Activated naive CD8-positive, alpha-beta T cell treated with anti-CD3 and anti-CD28 coated beads, Interleukin-2, amount 10 ng/mL, durations not matched to agents 7 days and 5 days (primary cell): ENCODE measurements at regions not wholly inside any gene's neighbourhood (a gene's known extent, or its start where the extent isn't known, plus 50 kb on each side); places are given as distances from the start of the nearest gene placed in this dataset.

ENCODE experiments used
- ATAC-seq: fragments of 150-1000 bp; cut with Tn5 transposase; one replicate; pipeline ENCODE4 v1.10.0; 2021; ENCODE audit warnings: low read depth, moderate library complexity
- POLR2A ChIA-PET: fragments of 350-600 bp; sonication (Branson Sonifier 250); formaldehyde crosslinking; loops from one replicate; lab custom pipeline; 2021; ENCODE audit warnings: antibody characterized with exemption; lab: Charles Lee
- DNase-seq: peaks from one replicate; pipeline ENCODE4 v3.0.0; 2021
- H3K27ac Mint-ChIP-seq: one replicate; pipeline ENCODE4 v1.8.0; 2022; ENCODE audit warnings: mild to moderate bottlenecking, mixed read lengths
- H3K27me3 Mint-ChIP-seq: one replicate; pipeline ENCODE4 v1.8.0; 2022; ENCODE audit warnings: mild to moderate bottlenecking, moderate library complexity, mixed read lengths
- H3K36me3 Mint-ChIP-seq: one replicate; pipeline ENCODE4 v1.8.0; 2021; ENCODE audit warnings: mild to moderate bottlenecking, mixed read lengths
- H3K4me1 Mint-ChIP-seq: one replicate; pipeline ENCODE4 v1.8.0; 2021; ENCODE audit warnings: mixed read lengths
- H3K4me3 Mint-ChIP-seq: one replicate; pipeline ENCODE4 v1.8.0; 2022; ENCODE audit warnings: mild to moderate bottlenecking, moderate library complexity, mixed read lengths
- H3K9me3 Mint-ChIP-seq: one replicate; pipeline ENCODE4 v1.8.0; 2021; ENCODE audit warnings: mixed read lengths

GRCh38 chr9:105141146-105141975 is 103.1 kb upstream of the SLC44A1 start:
- ATAC-seq (no peak), DNase-seq (no peak)
- Mint-ChIP-seq H3K4me1 (peaks cover 2% of the 10 kb centered on the region), H3K9me3 (no peaks in the 10 kb centered on the region), H3K27ac (no peak overlapping the region), H3K36me3 (no peaks in the 10 kb centered on the region), H3K4me3 (no peak overlapping the region), H3K27me3 (peaks cover 12% of the 10 kb centered on the region)
- POLR2A ChIA-PET = interaction anchor here (1.3 kb wide), 1 partner anchor 10 kb away, joined by 3 read pairs; no protein-coding TSS in a partner anchor

GRCh38 chr9:105141976-105142250 is 102.5 kb upstream of the SLC44A1 start:
- H3K27ac Mint-ChIP-seq = no peak overlapping the region
- peaks cover 13% of the 10 kb centered on the region for H3K27me3 Mint-ChIP-seq
- no peak for DNase-seq
- H3K4me1 Mint-ChIP-seq = peaks cover 2% of the 10 kb centered on the region
- POLR2A ChIA-PET = interaction anchor here (1.3 kb wide), 1 partner anchor 10 kb away, joined by 3 read pairs; no protein-coding TSS in a partner anchor
- H3K36me3 Mint-ChIP-seq = no peaks in the 10 kb centered on the region
- H3K4me3 Mint-ChIP-seq = no peak overlapping the region
- H3K9me3 Mint-ChIP-seq = no peaks in the 10 kb centered on the region
- no peak for ATAC-seq

GRCh38 chr9:105142406-105143135 is 101.9 kb upstream of the SLC44A1 start:
- peaks cover 14% of the 10 kb centered on the region for H3K27me3 Mint-ChIP-seq
- POLR2A ChIA-PET = no interaction called here
- no peak for ATAC-seq

GRCh38 chr9:105143136-105143430 is 101.4 kb upstream of the SLC44A1 start:
- Mint-ChIP-seq H3K27me3 (peaks cover 16% of the 10 kb centered on the region), H3K36me3 (no peaks in the 10 kb centered on the region), H3K9me3 (no peaks in the 10 kb centered on the region), H3K4me1 (peaks cover 2% of the 10 kb centered on the region), H3K27ac (no peak overlapping the region), H3K4me3 (no peak overlapping the region)
- POLR2A ChIA-PET = no interaction called here
- DNase-seq (no peak), ATAC-seq (no peak)

More at GRCh38 chr9:105142406-105143135, 101.9 kb upstream of the SLC44A1 start:
- DNase-seq = no peak
- Mint-ChIP-seq H3K9me3 (no peaks in the 10 kb centered on the region), H3K4me1 (peaks cover 2% of the 10 kb centered on the region), H3K27ac (no peak overlapping the region), H3K4me3 (no peak overlapping the region), H3K36me3 (no peaks in the 10 kb centered on the region)

GRCh38 chr9:105144076-105144475 is 100.4 kb upstream of the SLC44A1 start:
- Mint-ChIP-seq H3K27me3 (peaks cover 14% of the 10 kb centered on the region), H3K9me3 (no peaks in the 10 kb centered on the region), H3K4me1 (peaks cover 2% of the 10 kb centered on the region), H3K36me3 (no peaks in the 10 kb centered on the region), H3K4me3 (no peak overlapping the region), H3K27ac (no peak overlapping the region)
- ATAC-seq = no peak
- no peak for DNase-seq
- POLR2A ChIA-PET = no interaction called here

GRCh38 chr9:105144841-105145240 is 99.6 kb upstream of the SLC44A1 start:
- Mint-ChIP-seq H3K27ac (no peak overlapping the region), H3K27me3 (peaks cover 14% of the 10 kb centered on the region), H3K4me3 (no peak overlapping the region), H3K4me1 (peaks cover 2% of the 10 kb centered on the region), H3K9me3 (no peaks in the 10 kb centered on the region), H3K36me3 (no peaks in the 10 kb centered on the region)
- POLR2A ChIA-PET = no interaction called here
- ATAC-seq = no peak
- no peak for DNase-seq

- Mint-ChIP-seq H3K4me3 (no peak overlapping the region), H3K36me3 (no peaks in the 10 kb centered on the region), H3K27ac (no peak overlapping the region), H3K4me1 (peaks cover 2% of the 10 kb centered on the region), H3K9me3 (no peaks in the 10 kb centered on the region), H3K27me3 (peaks cover 7% of the 10 kb centered on the region)
- DNase-seq = no peak
- POLR2A ChIA-PET = no interaction called here
- no peak for ATAC-seq
Observed at GRCh38 chr9:105146677-105147076, 97.8 kb upstream of the SLC44A1 start.

- H3K27me3 Mint-ChIP-seq = peaks cover 4% of the 10 kb centered on the region
- no peak overlapping the region for H3K27ac Mint-ChIP-seq
- H3K4me3 Mint-ChIP-seq = no peak overlapping the region
- H3K4me1 Mint-ChIP-seq = peaks cover 2% of the 10 kb centered on the region
- H3K36me3 Mint-ChIP-seq = no peaks in the 10 kb centered on the region
- ATAC-seq = no peak
- no peaks in the 10 kb centered on the region for H3K9me3 Mint-ChIP-seq
- DNase-seq = no peak
- POLR2A ChIA-PET = no interaction called here
Observed at GRCh38 chr9:105147110-105147871, 97.2 kb upstream of the SLC44A1 start.

- H3K4me3 Mint-ChIP-seq = no peak overlapping the region
- DNase-seq = no peak
- H3K36me3 Mint-ChIP-seq = no peaks in the 10 kb centered on the region
- peaks cover 4% of the 10 kb centered on the region for H3K27me3 Mint-ChIP-seq
- POLR2A ChIA-PET = interaction anchor here (0.5 kb wide), 1 partner anchor 222 kb away, joined by 3 read pairs; no protein-coding TSS in a partner anchor
- no peaks in the 10 kb centered on the region for H3K9me3 Mint-ChIP-seq
- ATAC-seq = no peak
- peaks cover 2% of the 10 kb centered on the region for H3K4me1 Mint-ChIP-seq
- H3K27ac Mint-ChIP-seq = no peak overlapping the region
Observed at GRCh38 chr9:105148328-105149006, 96.0 kb upstream of the SLC44A1 start.

GRCh38 chr9:105150991-105151685 is 93.3 kb upstream of the SLC44A1 start:
- H3K27ac Mint-ChIP-seq = no peak overlapping the region
- peaks cover 4% of the 10 kb centered on the region for H3K27me3 Mint-ChIP-seq
- ATAC-seq (no peak), DNase-seq (no peak)
- POLR2A ChIA-PET = no interaction called here
- no peak overlapping the region for H3K4me3 Mint-ChIP-seq
- no peaks in the 10 kb centered on the region for H3K9me3 Mint-ChIP-seq
- H3K36me3 Mint-ChIP-seq = no peaks in the 10 kb centered on the region
- H3K4me1 Mint-ChIP-seq = peaks cover 3% of the 10 kb centered on the region

GRCh38 chr9:105151686-105151995 is 92.8 kb upstream of the SLC44A1 start:
- Mint-ChIP-seq H3K4me3 (no peak overlapping the region), H3K36me3 (no peaks in the 10 kb centered on the region), H3K9me3 (no peaks in the 10 kb centered on the region), H3K27me3 (peaks cover 4% of the 10 kb centered on the region), H3K4me1 (peaks cover 3% of the 10 kb centered on the region), H3K27ac (no peak overlapping the region)
- POLR2A ChIA-PET = no interaction called here
- DNase-seq = no peak
- no peak for ATAC-seq

GRCh38 chr9:105154723-105155191 is 89.7 kb upstream of the SLC44A1 start:
- ATAC-seq (no peak), DNase-seq (no peak)
- POLR2A ChIA-PET = no interaction called here
- Mint-ChIP-seq H3K36me3 (no peaks in the 10 kb centered on the region), H3K9me3 (no peaks in the 10 kb centered on the region), H3K27me3 (peaks cover 3% of the 10 kb centered on the region), H3K27ac (no peak overlapping the region), H3K4me3 (no peak overlapping the region), H3K4me1 (peaks cover 7% of the 10 kb centered on the region)

GRCh38 chr9:105157171-105157583 is 87.3 kb upstream of the SLC44A1 start:
- POLR2A ChIA-PET = no interaction called here
- Mint-ChIP-seq H3K27me3 (peaks cover 10% of the 10 kb centered on the region), H3K36me3 (no peaks in the 10 kb centered on the region), H3K27ac (no peak overlapping the region), H3K4me1 (peaks cover 7% of the 10 kb centered on the region), H3K4me3 (no peak overlapping the region), H3K9me3 (no peaks in the 10 kb centered on the region)
- DNase-seq (peak; percentile 42), ATAC-seq (peak; percentile 71)
